T-helper 2 cell treated with Interferon-gamma antibody and Interleukin-4, amounts not matched to agents 5 μg/mL and 100 μg/mL, for 36 hours (primary cell): ENCODE measurements at regions not wholly inside any gene's neighbourhood (a gene's known extent, or its start where the extent isn't known, plus 50 kb on each side); places are given as distances from the start of the nearest gene placed in this dataset.
"Not testable (repeated sequence)": the region's sequence is repeated elsewhere in the genome, so short reads cannot be mapped to it uniquely, and the experiment has no call there.

Experiments used
- DNase-seq: peaks from one replicate; pipeline ENCODE4 v3.0.0; 2021; ENCODE audit warnings: low spot score
- H3K27ac Mint-ChIP-seq: one replicate; pipeline ENCODE4 v1.8.0; 2021; ENCODE audit warnings: mild to moderate bottlenecking, mixed read lengths
- H3K27me3 Mint-ChIP-seq: one replicate; pipeline ENCODE4 v1.8.0; 2021; ENCODE audit warnings: low read depth, mixed read lengths
- H3K36me3 Mint-ChIP-seq: one replicate; pipeline ENCODE4 v1.8.0; 2021; ENCODE audit warnings: low read depth, mixed read lengths
- H3K4me1 Mint-ChIP-seq: one replicate; pipeline ENCODE4 v1.8.0; 2021; ENCODE audit warnings: low read depth, mixed read lengths
- H3K4me3 Mint-ChIP-seq: one replicate; pipeline ENCODE4 v1.8.0; 2022; ENCODE audit warnings: mild to moderate bottlenecking, moderate library complexity, mixed read lengths
- H3K9me3 Mint-ChIP-seq: one replicate; pipeline ENCODE4 v1.8.0; 2021; ENCODE audit warnings: mixed read lengths

DNA sequence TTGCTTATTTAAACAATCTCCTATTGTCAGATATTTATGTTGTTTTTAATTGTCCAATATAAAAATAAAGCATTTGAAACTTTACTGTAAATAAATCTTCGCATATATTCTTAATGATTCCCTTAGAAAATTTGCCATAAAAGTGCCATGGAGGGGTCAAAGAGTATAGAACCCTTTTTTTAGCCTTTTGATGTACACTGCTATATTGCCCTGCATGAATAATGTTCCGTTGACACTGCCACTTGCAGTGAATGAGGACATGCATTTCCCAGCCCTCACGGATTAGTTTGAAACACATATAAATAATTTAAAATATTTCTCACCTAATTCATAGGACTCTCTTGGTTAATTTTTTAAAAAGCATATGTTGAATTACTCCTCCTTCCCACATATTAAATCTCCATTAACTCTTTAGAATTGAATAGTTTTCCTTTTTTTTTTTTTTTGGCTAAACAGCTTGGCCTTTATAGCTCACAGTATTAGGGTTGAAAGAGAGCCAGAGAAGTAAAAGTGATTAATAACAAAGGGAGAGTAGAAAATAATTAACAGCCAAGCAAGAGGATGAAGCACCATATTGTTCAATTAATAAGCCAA lies 129.8 kb upstream of the SGCD start:
- Mint-ChIP-seq H3K36me3 (no peaks in the 10 kb centered on the region), H3K9me3 (no peaks in the 10 kb centered on the region), H3K27me3 (no peaks in the 10 kb centered on the region), H3K4me3 (no peak overlapping the region), H3K4me1 (no peaks in the 10 kb centered on the region), H3K27ac (no peak overlapping the region)
- DNase-seq: no peak

DNA sequence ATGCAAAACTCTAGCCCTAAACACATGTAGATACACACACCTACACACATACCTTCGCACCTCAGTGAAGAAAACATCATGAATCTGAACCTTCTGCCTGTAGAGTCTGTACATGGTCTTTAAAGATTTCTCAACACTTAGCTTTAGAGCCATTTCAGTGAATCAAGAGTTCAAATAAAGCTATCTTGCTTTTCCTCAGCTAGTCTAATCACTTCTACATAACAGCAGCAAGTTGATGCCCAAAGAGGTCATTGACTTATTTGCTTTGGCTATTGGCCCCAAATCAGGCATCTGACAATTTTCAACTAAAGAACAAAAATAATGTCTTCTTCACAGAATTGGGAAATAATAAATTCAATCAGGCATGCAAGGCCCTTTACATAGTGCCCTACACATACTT lies 127.9 kb upstream of the SGCD start:
- Mint-ChIP-seq H3K4me1 (no peaks in the 10 kb centered on the region), H3K4me3 (no peak overlapping the region), H3K36me3 (no peaks in the 10 kb centered on the region), H3K27ac (no peak overlapping the region), H3K27me3 (no peaks in the 10 kb centered on the region), H3K9me3 (no peaks in the 10 kb centered on the region)
- DNase-seq: no peak

DNA sequence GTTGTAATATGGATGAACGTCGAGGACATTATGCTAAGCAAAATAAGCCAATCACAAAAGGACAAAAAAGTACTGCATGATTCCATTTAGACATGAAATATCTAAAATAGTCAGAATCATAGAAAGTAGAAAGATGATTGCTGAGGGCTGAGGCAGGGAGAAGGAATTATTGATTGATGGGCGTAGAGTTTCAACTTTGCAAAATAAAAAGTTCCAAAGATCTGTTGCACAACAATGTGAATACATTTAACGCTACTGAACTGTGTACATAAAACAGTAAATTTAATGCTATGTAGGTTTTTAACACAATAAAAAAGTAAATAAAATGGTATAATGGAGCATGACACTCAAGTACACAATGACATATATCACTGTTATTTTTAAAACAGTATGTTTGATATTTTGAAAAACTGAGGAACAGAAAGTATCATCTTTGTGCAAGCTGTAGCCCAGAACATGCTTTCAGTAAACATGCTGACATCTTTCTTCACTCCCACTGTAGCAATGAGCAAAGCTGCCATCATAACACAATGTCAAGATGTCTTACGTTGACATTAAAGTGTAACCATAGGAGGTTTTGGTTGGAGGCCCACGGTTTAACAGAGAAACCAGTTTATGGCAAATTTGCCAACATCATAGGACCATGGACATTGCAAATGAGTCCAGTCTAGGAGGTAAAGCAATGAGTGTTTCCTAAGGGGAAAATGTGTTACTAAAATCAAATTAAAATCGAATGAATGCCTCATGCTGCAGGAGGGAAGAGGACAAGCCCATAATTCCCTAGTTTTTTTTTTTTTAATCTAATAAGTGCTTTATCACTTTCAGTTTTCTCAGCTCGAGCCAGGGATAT lies 125.8 kb upstream of the SGCD start:
- H3K4me1 Mint-ChIP-seq: no peaks in the 10 kb centered on the region
- no peaks in the 10 kb centered on the region for H3K9me3 Mint-ChIP-seq

DNA sequence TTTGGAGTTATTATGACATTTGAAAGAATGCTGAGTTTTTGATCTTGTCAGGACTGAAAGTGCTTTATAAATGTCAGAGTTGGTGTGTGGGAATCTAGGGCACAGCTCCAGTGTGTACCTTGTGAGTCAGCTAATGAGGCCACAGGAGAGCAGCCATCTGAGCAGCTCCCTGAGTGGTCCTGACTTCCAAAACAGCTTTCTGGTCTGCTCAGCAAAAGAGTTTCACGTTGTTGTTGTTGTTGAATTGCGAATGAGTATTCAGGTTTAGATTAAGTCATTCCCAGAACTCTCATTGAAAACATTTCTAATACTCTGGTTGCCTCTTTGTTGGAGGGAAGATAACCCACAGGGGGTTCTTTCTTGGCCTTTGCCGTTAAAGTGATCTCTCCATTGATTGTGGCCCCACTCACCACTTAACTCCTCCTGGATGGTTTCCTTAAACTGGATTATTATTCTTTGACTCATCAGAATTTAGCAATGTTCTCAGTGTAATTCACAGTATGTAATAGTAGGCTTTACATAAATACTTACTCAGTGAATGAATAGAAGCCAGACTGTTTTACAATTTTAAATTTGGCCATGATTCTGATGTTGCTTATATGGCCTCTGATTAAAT lies 125.1 kb upstream of the SGCD start:
- H3K27ac Mint-ChIP-seq: no peak overlapping the region
- no peaks in the 10 kb centered on the region for H3K9me3 Mint-ChIP-seq
- no peaks in the 10 kb centered on the region for H3K27me3 Mint-ChIP-seq
- no peaks in the 10 kb centered on the region for H3K4me1 Mint-ChIP-seq
- no peaks in the 10 kb centered on the region for H3K36me3 Mint-ChIP-seq
- no peak overlapping the region for H3K4me3 Mint-ChIP-seq
- DNase-seq: no peak

More for the DNA sequence above, 125.8 kb upstream of the SGCD start:
- Mint-ChIP-seq H3K27me3 (no peaks in the 10 kb centered on the region), H3K4me3 (no peak overlapping the region), H3K27ac (no peak overlapping the region), H3K36me3 (no peaks in the 10 kb centered on the region)
- no peak for DNase-seq

DNA sequence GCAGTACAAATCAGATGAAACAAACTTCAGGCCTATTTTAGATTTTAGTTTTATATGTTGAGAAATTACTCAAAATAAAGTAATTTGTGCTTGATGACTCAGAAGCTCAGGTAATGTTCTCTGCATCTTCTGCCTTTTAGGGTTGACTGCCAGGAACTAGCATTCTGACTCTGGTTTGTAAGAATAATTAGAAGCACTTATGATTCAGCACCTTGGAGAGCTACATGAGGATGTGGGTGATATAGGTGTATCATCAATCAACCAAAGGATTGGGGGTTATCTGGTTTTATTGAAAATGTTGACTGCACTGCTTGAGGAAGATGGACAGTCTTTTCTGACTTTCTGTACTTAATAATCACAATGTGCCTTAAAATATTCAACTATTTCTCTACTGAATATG lies 118.7 kb upstream of the SGCD start:
- no peaks in the 10 kb centered on the region for H3K36me3 Mint-ChIP-seq
- H3K4me3 Mint-ChIP-seq: no peak overlapping the region
- DNase-seq: no peak
- H3K4me1 Mint-ChIP-seq: no peaks in the 10 kb centered on the region
- H3K9me3 Mint-ChIP-seq: no peaks in the 10 kb centered on the region
- H3K27me3 Mint-ChIP-seq: no peaks in the 10 kb centered on the region
- no peak overlapping the region for H3K27ac Mint-ChIP-seq

DNA sequence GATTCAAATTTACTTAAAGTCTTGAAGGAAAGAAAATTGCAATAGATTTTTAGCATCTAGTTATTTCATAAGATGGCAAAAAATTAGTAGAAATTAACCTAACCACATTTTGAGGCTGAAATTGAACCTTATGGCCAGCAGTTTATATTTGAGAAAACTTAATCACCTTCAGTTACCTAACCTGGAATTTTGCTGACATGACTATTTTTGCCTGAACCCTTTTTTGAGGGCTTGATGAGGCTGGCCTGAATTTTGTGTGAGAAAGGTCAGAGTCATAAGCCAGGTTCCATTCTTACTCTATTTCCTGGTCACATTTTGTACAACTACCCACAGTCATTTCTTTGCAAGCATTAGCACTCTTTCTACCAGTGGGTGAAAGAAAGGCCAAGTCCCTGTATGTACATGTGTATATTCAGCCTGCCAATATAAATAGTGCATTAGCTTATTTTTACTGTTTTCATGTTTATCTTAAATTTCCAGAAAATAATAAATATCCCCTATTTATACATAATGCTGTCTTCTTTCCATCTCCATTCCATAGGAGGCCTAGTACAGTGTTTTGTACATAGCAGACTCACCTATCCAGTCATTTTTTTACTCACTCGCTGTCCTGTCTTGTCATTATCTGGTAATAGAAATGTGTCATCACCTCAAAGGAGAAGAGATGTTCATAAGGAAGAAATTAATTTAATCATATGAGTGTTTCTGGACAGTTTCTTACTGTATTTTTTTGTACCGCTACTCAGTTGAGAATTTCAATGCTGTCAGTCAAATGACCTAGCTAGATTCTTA lies 108.4 kb upstream of the SGCD start:
- H3K4me3 Mint-ChIP-seq: no peak overlapping the region
- no peaks in the 10 kb centered on the region for H3K27me3 Mint-ChIP-seq
- H3K9me3 Mint-ChIP-seq: no peaks in the 10 kb centered on the region
- H3K27ac Mint-ChIP-seq: no peak overlapping the region
- DNase-seq: no peak
- H3K4me1 Mint-ChIP-seq: no peaks in the 10 kb centered on the region
- no peaks in the 10 kb centered on the region for H3K36me3 Mint-ChIP-seq

DNA sequence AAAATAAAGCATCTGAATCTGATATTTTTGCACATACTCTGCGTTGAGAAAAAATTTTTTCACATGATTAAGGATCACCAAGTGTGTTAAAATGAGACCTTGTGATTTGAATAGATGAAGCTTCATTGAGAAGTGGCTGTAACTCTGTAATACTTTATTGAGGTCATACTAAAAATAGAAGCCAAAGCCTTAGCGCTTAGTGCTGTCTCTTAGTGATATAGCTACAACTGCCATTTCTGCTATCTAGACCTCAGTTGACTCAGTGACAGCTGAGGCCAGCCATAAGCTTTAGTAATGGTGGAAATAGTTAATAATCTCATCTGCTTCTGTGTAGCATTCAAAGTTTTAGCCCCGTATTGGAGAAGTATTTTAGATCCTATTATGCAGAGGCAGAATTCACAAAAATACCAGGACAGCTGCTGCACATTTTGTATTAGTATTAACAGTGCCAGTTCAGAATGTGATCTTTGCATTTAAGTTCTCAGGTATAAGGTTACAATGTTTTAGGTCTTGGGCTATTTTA lies 107.4 kb upstream of the SGCD start:
- DNase-seq: no peak
- Mint-ChIP-seq H3K27ac (no peak overlapping the region), H3K9me3 (no peaks in the 10 kb centered on the region), H3K4me1 (no peaks in the 10 kb centered on the region), H3K27me3 (no peaks in the 10 kb centered on the region), H3K4me3 (no peak overlapping the region), H3K36me3 (no peaks in the 10 kb centered on the region)

DNA sequence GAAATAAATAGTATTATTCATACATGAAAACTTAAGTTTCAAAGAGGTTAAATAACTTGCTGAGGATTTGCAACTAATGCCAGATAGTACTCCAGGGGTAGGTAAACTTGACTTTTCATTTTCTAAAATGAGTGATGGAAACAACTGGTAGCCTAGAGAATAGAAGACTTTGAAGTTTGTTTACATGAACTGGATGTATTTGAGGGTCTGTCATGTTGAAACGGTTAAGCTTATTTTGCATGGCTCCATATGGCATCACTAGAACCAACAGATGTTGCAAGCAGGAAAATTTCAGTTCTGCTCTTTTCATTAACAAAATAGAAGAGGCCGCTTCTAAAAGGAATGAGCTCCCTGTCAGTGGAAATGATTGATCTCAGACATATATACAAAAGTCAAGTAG lies 105.1 kb upstream of the SGCD start:
- Mint-ChIP-seq H3K9me3 (no peaks in the 10 kb centered on the region), H3K27ac (no peak overlapping the region), H3K27me3 (no peaks in the 10 kb centered on the region), H3K4me3 (no peak overlapping the region), H3K36me3 (no peaks in the 10 kb centered on the region), H3K4me1 (no peaks in the 10 kb centered on the region)
- DNase-seq: no peak

DNA sequence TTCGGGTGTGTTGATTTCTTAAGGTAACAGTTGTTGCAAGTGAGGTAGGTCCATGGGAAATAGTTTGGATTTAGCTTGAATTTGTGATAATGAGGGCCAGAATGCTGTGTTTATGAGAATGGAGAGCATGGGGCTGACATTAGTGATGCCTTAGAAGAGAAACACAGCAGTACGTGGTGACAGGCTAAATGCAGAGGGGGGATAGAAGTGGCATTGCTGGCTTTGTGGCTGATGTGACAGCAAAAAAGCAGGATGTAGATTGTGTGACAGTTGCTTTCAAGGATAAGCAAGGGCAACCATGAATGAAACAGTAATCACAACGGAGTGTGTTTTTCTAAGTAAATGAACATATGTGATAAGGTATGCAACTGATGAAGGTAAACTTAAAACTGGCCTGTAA lies 103.4 kb upstream of the SGCD start:
- Mint-ChIP-seq H3K4me1 (no peaks in the 10 kb centered on the region), H3K27me3 (no peaks in the 10 kb centered on the region), H3K27ac (no peak overlapping the region), H3K36me3 (no peaks in the 10 kb centered on the region), H3K4me3 (no peak overlapping the region), H3K9me3 (no peaks in the 10 kb centered on the region)
- DNase-seq: no peak

DNA sequence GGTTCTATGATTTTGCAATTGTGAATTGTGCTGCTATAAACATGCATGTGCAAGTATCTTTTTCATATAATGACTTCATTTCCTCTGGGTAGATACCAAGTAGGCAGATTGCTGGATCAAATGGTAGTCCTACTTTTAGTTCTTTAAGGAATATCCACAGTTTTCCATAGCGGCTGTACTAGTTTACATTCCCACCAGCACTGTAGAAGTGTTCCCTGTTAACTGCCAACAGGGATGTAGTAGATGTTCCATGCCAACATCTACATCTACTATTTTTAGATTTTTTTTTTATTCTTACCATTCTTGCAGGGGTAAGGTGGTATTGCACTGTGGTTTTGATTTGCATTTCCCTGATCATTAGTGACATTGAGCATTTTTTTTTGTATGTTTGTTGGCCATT lies 100.5 kb upstream of the SGCD start:
- H3K9me3 Mint-ChIP-seq, DNase-seq, H3K4me3 Mint-ChIP-seq, H3K27ac Mint-ChIP-seq, H3K36me3 Mint-ChIP-seq, H3K27me3 Mint-ChIP-seq, H3K4me1 Mint-ChIP-seq: not testable (repeated sequence)

DNA sequence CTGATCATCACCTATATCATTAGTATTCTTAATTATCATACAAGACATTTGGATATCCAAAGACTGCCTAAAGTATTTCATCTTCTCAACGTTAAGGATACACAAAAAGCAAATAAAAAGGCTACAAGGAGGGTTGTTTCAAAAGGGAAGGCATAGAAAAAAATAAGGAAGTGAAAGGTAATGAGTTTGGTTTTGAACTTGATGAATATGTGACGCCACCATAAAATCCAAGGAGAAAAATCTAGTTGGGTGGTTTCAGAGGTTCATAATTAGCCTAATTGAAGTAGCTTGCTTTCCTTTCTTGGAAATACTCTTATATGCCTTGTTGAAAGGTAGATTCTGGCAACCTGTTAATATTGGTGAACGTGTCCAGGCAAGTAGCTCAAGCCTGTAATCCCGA lies 96.1 kb upstream of the SGCD start:
- Mint-ChIP-seq H3K9me3 (no peaks in the 10 kb centered on the region), H3K4me1 (no peaks in the 10 kb centered on the region), H3K27ac (no peak overlapping the region), H3K27me3 (no peaks in the 10 kb centered on the region), H3K36me3 (no peaks in the 10 kb centered on the region), H3K4me3 (no peak overlapping the region)
- no peak for DNase-seq

DNA sequence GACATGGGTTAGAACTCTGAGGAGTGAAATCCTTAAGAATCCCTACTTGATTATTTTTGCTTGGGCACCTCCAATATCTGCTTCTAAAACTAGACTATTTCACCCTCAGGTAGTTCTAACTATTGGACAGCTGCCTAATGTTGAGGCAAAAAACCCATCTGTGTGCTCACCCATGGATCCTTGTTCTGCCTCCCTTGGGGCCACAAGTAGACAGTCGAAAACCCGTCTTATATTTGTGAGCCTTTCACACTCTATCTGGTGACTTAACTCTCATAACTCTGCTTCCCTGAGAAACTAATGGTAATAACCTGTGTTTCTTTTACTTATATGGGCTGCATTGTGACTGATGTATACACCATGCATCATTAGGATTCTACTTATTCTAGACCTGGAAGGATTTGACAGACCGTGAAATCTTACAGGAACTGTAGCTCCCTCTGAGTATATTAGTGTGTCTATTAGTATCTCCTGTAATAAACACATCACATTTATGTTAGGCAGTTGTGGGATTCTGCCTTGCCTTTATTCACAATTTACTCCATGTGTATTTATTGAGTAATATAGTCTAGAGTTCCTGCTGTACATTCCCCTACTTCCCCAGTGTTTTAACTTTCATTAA lies 94.6 kb upstream of the SGCD start:
- no peaks in the 10 kb centered on the region for H3K9me3 Mint-ChIP-seq
- no peak overlapping the region for H3K4me3 Mint-ChIP-seq
- H3K4me1 Mint-ChIP-seq: no peaks in the 10 kb centered on the region
- H3K36me3 Mint-ChIP-seq: no peaks in the 10 kb centered on the region
- H3K27ac Mint-ChIP-seq: no peak overlapping the region
- H3K27me3 Mint-ChIP-seq: no peaks in the 10 kb centered on the region
- DNase-seq: no peak

DNA sequence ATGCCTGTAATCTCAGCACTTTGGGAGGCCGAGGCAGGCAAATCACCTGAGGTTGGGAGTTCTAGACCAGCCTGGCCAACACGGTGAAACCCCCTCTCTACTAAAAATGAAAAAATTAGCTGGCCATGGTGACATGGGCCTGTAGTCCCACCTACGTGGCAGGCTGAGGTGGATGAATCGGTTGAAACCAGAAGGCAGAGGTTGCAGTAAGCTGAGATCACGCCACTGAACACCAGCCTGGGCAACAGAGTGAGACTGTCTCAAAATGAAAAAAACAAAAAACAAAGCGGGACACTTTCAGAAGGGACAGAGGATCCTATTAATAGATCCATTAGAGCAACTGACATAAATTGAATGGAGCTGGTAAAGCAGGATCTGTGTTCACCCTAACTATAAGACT lies 89.6 kb upstream of the SGCD start:
- DNase-seq: no peak
- no peaks in the 10 kb centered on the region for H3K4me1 Mint-ChIP-seq
- H3K27me3 Mint-ChIP-seq: no peaks in the 10 kb centered on the region
- no peak overlapping the region for H3K27ac Mint-ChIP-seq
- H3K36me3 Mint-ChIP-seq: no peaks in the 10 kb centered on the region
- no peaks in the 10 kb centered on the region for H3K9me3 Mint-ChIP-seq
- H3K4me3 Mint-ChIP-seq: no peak overlapping the region
